ENCODE measurements at regions not wholly inside any gene's neighbourhood (a gene's known extent, or its start where the extent isn't known, plus 50 kb on each side); places are given as distances from the start of the nearest gene placed in this dataset.
"Not testable (repeated sequence)": the region's sequence is repeated elsewhere in the genome, so short reads cannot be mapped to it uniquely, and the experiment has no call there.

GRCh38 chr6:134816300-134816699 lies 133.6 kb downstream of the ALDH8A1 start:
- Mint-ChIP-seq H3K4me1 (ENCODE audit: low read depth) (no peaks in the 10 kb centered on the region), H3K36me3 (ENCODE audit: low read depth) (no peaks in the 10 kb centered on the region), H3K4me3 (no peak overlapping the region), H3K27ac (no peak overlapping the region), H3K27me3 (ENCODE audit: low read depth) (peaks cover 3% of the 10 kb centered on the region), H3K9me3 (no peaks in the 10 kb centered on the region)
- no peak for DNase-seq (ENCODE audit: low spot score)

GRCh38 chr6:134814076-134814695 lies 135.7 kb downstream of the ALDH8A1 start:
- Mint-ChIP-seq H3K4me3 (no peak overlapping the region), H3K36me3 (ENCODE audit: low read depth) (no peaks in the 10 kb centered on the region), H3K9me3 (no peaks in the 10 kb centered on the region), H3K27ac (no peak overlapping the region), H3K4me1 (ENCODE audit: low read depth) (no peaks in the 10 kb centered on the region), H3K27me3 (ENCODE audit: low read depth) (peaks cover 2% of the 10 kb centered on the region)
- DNase-seq (ENCODE audit: low spot score), result no peak

- no peak for DNase-seq (ENCODE audit: low spot score)
- Mint-ChIP-seq H3K36me3 (ENCODE audit: low read depth) (no peaks in the 10 kb centered on the region), H3K4me3 (no peak overlapping the region), H3K4me1 (ENCODE audit: low read depth) (no peaks in the 10 kb centered on the region), H3K27ac (no peak overlapping the region), H3K9me3 (no peaks in the 10 kb centered on the region), H3K27me3 (ENCODE audit: low read depth) (peaks cover 2% of the 10 kb centered on the region)
Observed at GRCh38 chr6:134813146-134813545, 136.8 kb downstream of the ALDH8A1 start.

- H3K4me3 Mint-ChIP-seq, result no peak overlapping the region
- no peak overlapping the region for H3K27ac Mint-ChIP-seq
- H3K9me3 Mint-ChIP-seq, result no peaks in the 10 kb centered on the region
- no peak for DNase-seq (ENCODE audit: low spot score)
- H3K36me3 Mint-ChIP-seq (ENCODE audit: low read depth), result no peaks in the 10 kb centered on the region
- peaks cover 10% of the 10 kb centered on the region for H3K27me3 Mint-ChIP-seq (ENCODE audit: low read depth)
- H3K4me1 Mint-ChIP-seq (ENCODE audit: low read depth), result no peaks in the 10 kb centered on the region
Observed at GRCh38 chr6:134810402-134810801, 139.5 kb downstream of the ALDH8A1 start.

GRCh38 chr6:134809130-134809529 lies 140.8 kb downstream of the ALDH8A1 start:
- Mint-ChIP-seq H3K4me3 (no peak overlapping the region), H3K27me3 (ENCODE audit: low read depth) (peaks cover 10% of the 10 kb centered on the region), H3K9me3 (no peaks in the 10 kb centered on the region), H3K4me1 (ENCODE audit: low read depth) (no peaks in the 10 kb centered on the region), H3K36me3 (ENCODE audit: low read depth) (no peaks in the 10 kb centered on the region), H3K27ac (no peak overlapping the region)
- no peak for DNase-seq (ENCODE audit: low spot score)

- H3K4me3 Mint-ChIP-seq, result no peak overlapping the region
- no peaks in the 10 kb centered on the region for H3K9me3 Mint-ChIP-seq
- no peak for DNase-seq (ENCODE audit: low spot score)
- no peak overlapping the region for H3K27ac Mint-ChIP-seq
- peaks cover 10% of the 10 kb centered on the region for H3K27me3 Mint-ChIP-seq (ENCODE audit: low read depth)
- no peaks in the 10 kb centered on the region for H3K36me3 Mint-ChIP-seq (ENCODE audit: low read depth)
- no peaks in the 10 kb centered on the region for H3K4me1 Mint-ChIP-seq (ENCODE audit: low read depth)
Observed at GRCh38 chr6:134806180-134806798, 143.6 kb downstream of the ALDH8A1 start.

GRCh38 chr6:134805168-134805567 lies 144.7 kb downstream of the ALDH8A1 start:
- H3K4me1 Mint-ChIP-seq (ENCODE audit: low read depth), result no peaks in the 10 kb centered on the region
- H3K4me3 Mint-ChIP-seq, result no peak overlapping the region
- peaks cover 12% of the 10 kb centered on the region for H3K27me3 Mint-ChIP-seq (ENCODE audit: low read depth)
- H3K36me3 Mint-ChIP-seq (ENCODE audit: low read depth), result no peaks in the 10 kb centered on the region
- H3K9me3 Mint-ChIP-seq, result no peaks in the 10 kb centered on the region
- no peak for DNase-seq (ENCODE audit: low spot score)
- no peak overlapping the region for H3K27ac Mint-ChIP-seq

GRCh38 chr6:134804311-134804710 lies 145.6 kb downstream of the ALDH8A1 start:
- not testable (repeated sequence) for H3K36me3 Mint-ChIP-seq (ENCODE audit: low read depth); H3K4me3 Mint-ChIP-seq; DNase-seq (ENCODE audit: low spot score); H3K4me1 Mint-ChIP-seq (ENCODE audit: low read depth); H3K9me3 Mint-ChIP-seq; H3K27ac Mint-ChIP-seq
- H3K27me3 Mint-ChIP-seq (ENCODE audit: low read depth), result peaks cover 13% of the 10 kb centered on the region

- H3K9me3 Mint-ChIP-seq, result no peaks in the 10 kb centered on the region
Observed at GRCh38 chr6:134802426-134803058, 147.4 kb downstream of the ALDH8A1 start.

GRCh38 chr6:134797400-134798113 lies 152.3 kb downstream of the ALDH8A1 start:
- no peak overlapping the region for H3K27ac Mint-ChIP-seq
- DNase-seq (ENCODE audit: low spot score), result no peak
- peaks cover 7% of the 10 kb centered on the region for H3K27me3 Mint-ChIP-seq (ENCODE audit: low read depth)
- H3K4me3 Mint-ChIP-seq, result no peak overlapping the region
- H3K4me1 Mint-ChIP-seq (ENCODE audit: low read depth), result no peaks in the 10 kb centered on the region
- no peaks in the 10 kb centered on the region for H3K36me3 Mint-ChIP-seq (ENCODE audit: low read depth)
- peaks cover 5% of the 10 kb centered on the region for H3K9me3 Mint-ChIP-seq

More at GRCh38 chr6:134802426-134803058, 147.4 kb downstream of the ALDH8A1 start:
- H3K4me3 Mint-ChIP-seq, result no peak overlapping the region
- no peaks in the 10 kb centered on the region for H3K36me3 Mint-ChIP-seq (ENCODE audit: low read depth)
- no peak overlapping the region for H3K27ac Mint-ChIP-seq
- no peak for DNase-seq (ENCODE audit: low spot score)
- H3K4me1 Mint-ChIP-seq (ENCODE audit: low read depth), result no peaks in the 10 kb centered on the region
- peaks cover 13% of the 10 kb centered on the region for H3K27me3 Mint-ChIP-seq (ENCODE audit: low read depth)

GRCh38 chr6:134795691-134796090 lies 154.2 kb downstream of the ALDH8A1 start:
- DNase-seq (ENCODE audit: low spot score), result no peak
- no peak overlapping the region for H3K27ac Mint-ChIP-seq
- H3K4me1 Mint-ChIP-seq (ENCODE audit: low read depth), result no peaks in the 10 kb centered on the region
- no peaks in the 10 kb centered on the region for H3K36me3 Mint-ChIP-seq (ENCODE audit: low read depth)
- peaks cover 20% of the 10 kb centered on the region for H3K9me3 Mint-ChIP-seq
- H3K4me3 Mint-ChIP-seq, result no peak overlapping the region
- peaks cover 7% of the 10 kb centered on the region for H3K27me3 Mint-ChIP-seq (ENCODE audit: low read depth)

- Mint-ChIP-seq H3K36me3 (ENCODE audit: low read depth) (no peaks in the 10 kb centered on the region), H3K4me1 (ENCODE audit: low read depth) (no peaks in the 10 kb centered on the region), H3K4me3 (no peak overlapping the region), H3K9me3 (peaks cover 26% of the 10 kb centered on the region), H3K27me3 (ENCODE audit: low read depth) (peaks cover 3% of the 10 kb centered on the region), H3K27ac (no peak overlapping the region)
- no peak for DNase-seq (ENCODE audit: low spot score)
Observed at GRCh38 chr6:134795001-134795400, 154.9 kb downstream of the ALDH8A1 start.

GRCh38 chr6:134791243-134791843 lies 158.6 kb downstream of the ALDH8A1 start:
- H3K4me3 Mint-ChIP-seq; DNase-seq (ENCODE audit: low spot score); H3K27ac Mint-ChIP-seq; H3K36me3 Mint-ChIP-seq (ENCODE audit: low read depth); H3K27me3 Mint-ChIP-seq (ENCODE audit: low read depth); H3K4me1 Mint-ChIP-seq (ENCODE audit: low read depth): not testable (repeated sequence)
- peaks cover 26% of the 10 kb centered on the region for H3K9me3 Mint-ChIP-seq
